ENCODE measurements at regions not wholly inside any gene's neighbourhood (a gene's known extent, or its start where the extent isn't known, plus 50 kb on each side); places are given as distances from the start of the nearest gene placed in this dataset.

DNA sequence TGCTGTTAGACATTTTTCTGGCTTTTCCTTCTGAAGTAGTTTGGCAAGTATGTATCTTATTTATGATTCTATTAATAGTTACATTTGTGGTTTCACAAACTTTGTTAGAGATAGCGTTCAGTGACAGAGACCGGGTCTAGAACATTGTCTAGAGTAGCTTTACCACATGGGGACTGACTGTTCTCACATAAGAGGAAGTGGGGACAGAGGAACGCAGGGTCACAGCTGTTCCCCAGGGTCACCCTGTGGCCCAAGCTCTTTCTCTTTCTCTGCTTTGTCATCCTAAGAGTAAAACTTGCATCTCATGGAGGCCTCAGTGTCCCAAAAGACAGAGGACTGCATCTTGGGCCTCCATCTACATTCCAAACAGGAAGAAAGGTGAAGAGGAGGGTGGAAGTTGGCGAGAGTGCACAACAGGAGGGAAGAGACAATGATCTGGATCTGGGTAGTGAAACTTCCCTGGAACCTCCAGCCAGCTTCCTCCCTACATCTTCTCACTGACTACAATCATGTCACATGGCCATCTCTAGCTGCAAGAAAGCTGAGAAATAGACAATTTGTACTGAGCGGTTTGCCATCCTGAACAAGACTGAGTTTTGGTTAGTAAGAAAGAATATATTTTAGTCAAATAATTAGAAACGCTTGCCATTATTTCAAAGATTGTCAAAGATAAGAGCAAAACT lies 645.8 kb upstream of the ARID1B start:
- no peak for TF ChIP-seq MXI1 (conservative IDR thresholded peaks at IDR 0.05; ENCODE audit: poor library complexity, severe bottlenecking)
- TF ChIP-seq, protein P1, sequence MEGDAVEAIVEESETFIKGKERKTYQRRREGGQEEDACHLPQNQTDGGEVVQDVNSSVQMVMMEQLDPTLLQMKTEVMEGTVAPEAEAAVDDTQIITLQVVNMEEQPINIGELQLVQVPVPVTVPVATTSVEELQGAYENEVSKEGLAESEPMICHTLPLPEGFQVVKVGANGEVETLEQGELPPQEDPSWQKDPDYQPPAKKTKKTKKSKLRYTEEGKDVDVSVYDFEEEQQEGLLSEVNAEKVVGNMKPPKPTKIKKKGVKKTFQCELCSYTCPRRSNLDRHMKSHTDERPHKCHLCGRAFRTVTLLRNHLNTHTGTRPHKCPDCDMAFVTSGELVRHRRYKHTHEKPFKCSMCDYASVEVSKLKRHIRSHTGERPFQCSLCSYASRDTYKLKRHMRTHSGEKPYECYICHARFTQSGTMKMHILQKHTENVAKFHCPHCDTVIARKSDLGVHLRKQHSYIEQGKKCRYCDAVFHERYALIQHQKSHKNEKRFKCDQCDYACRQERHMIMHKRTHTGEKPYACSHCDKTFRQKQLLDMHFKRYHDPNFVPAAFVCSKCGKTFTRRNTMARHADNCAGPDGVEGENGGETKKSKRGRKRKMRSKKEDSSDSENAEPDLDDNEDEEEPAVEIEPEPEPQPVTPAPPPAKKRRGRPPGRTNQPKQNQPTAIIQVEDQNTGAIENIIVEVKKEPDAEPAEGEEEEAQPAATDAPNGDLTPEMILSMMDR (IDR thresholded peaks at IDR 0.05; ENCODE audit: poor library complexity, severe bottlenecking), result no peak
- no peak for TF ChIP-seq POLR2AphosphoS5 (IDR thresholded peaks at IDR 0.05)
- TF ChIP-seq EZH2 (IDR thresholded peaks at IDR 0.05; ENCODE audit: borderline replicate concordance, insufficient read depth, low read length, poor library complexity, severe bottlenecking), result no peak
- no peak for TF ChIP-seq TAF1 (IDR thresholded peaks at IDR 0.05; ENCODE audit: low read depth)
- no peak for TF ChIP-seq EP300 (conservative IDR thresholded peaks at IDR 0.05; ENCODE audit: poor library complexity, severe bottlenecking)

Measured in neural cell (in vitro differentiated cells).